ENCODE measurements at regions not wholly inside any gene's neighbourhood (a gene's known extent, or its start where the extent isn't known, plus 50 kb on each side); places are given as distances from the start of the nearest gene placed in this dataset.

GRCh38 chr5:109950634-109951033 lies 260.9 kb downstream of the MAN2A1 start:
- no peaks in the 10 kb centered on the region for H3K27me3 ChIP-seq
- H3K4me1 ChIP-seq: no peaks in the 10 kb centered on the region
- TF ChIP-seq POLR2A (IDR thresholded peaks at IDR 0.05) (no peak), CTCF (IDR thresholded peaks at IDR 0.05) (no peak)
- ATAC-seq (no peak), DNase-seq (no peak)
- H3K27ac ChIP-seq: no peak overlapping the region
- H3K9me3 ChIP-seq: no peaks in the 10 kb centered on the region
- intact Hi-C loops (cut with DNase I): no loop called here
- H3K4me3 ChIP-seq: no peak overlapping the region
- no peaks in the 10 kb centered on the region for H3K36me3 ChIP-seq (replicated peaks in 1 of 2; ENCODE audit: insufficient read depth in 1 of 2, low read depth in 2 of 2)

GRCh38 chr5:109951348-109951747 lies 261.6 kb downstream of the MAN2A1 start:
- ATAC-seq (no peak), DNase-seq (no peak)
- H3K9me3 ChIP-seq: no peaks in the 10 kb centered on the region
- no peaks in the 10 kb centered on the region for H3K4me1 ChIP-seq
- intact Hi-C loops (cut with DNase I): no loop called here
- no peak overlapping the region for H3K27ac ChIP-seq
- no peak overlapping the region for H3K4me3 ChIP-seq
- TF ChIP-seq POLR2A (IDR thresholded peaks at IDR 0.05) (no peak), CTCF (IDR thresholded peaks at IDR 0.05) (no peak)
- H3K27me3 ChIP-seq: no peaks in the 10 kb centered on the region
- H3K36me3 ChIP-seq (replicated peaks in 1 of 2; ENCODE audit: insufficient read depth in 1 of 2, low read depth in 2 of 2): no peaks in the 10 kb centered on the region
- 69 to 71% methylated on average over 3 of the region's 3 CpGs for WGBS, 2 donors

- no peaks in the 10 kb centered on the region for H3K4me1 ChIP-seq
- TF ChIP-seq POLR2A (IDR thresholded peaks at IDR 0.05) (no peak), CTCF (IDR thresholded peaks at IDR 0.05) (no peak)
- no peak overlapping the region for H3K27ac ChIP-seq
- DNase-seq (no peak), ATAC-seq (no peak)
- intact Hi-C loops (cut with DNase I): no loop called here
- H3K36me3 ChIP-seq (replicated peaks in 1 of 2; ENCODE audit: insufficient read depth in 1 of 2, low read depth in 2 of 2): no peaks in the 10 kb centered on the region
- H3K4me3 ChIP-seq: no peak overlapping the region
- no peaks in the 10 kb centered on the region for H3K27me3 ChIP-seq
- no peaks in the 10 kb centered on the region for H3K9me3 ChIP-seq
- WGBS, 2 donors: 63 to 73% methylated on average over 5 of the region's 5 CpGs
These were observed 262.0 kb downstream of the MAN2A1 start for GRCh38 chr5:109951758-109952157.

- intact Hi-C loops (cut with DNase I): no loop called here
- no peak for TF ChIP-seq POLR2A (IDR thresholded peaks at IDR 0.05)
- no peak for TF ChIP-seq CTCF (IDR thresholded peaks at IDR 0.05)
- DNase-seq (no peak), ATAC-seq (no peak)
- H3K4me3 ChIP-seq: no peak overlapping the region
- H3K4me1 ChIP-seq: no peaks in the 10 kb centered on the region
- H3K27ac ChIP-seq: no peak overlapping the region
- H3K36me3 ChIP-seq (replicated peaks in 1 of 2; ENCODE audit: insufficient read depth in 1 of 2, low read depth in 2 of 2): no peaks in the 10 kb centered on the region
- no peaks in the 10 kb centered on the region for H3K27me3 ChIP-seq
- 95 to 97% methylated on average over 1 of the region's 1 CpG for WGBS, 2 donors
- no peaks in the 10 kb centered on the region for H3K9me3 ChIP-seq
These were observed 264.0 kb downstream of the MAN2A1 start for GRCh38 chr5:109953761-109954160.

- intact Hi-C loops (cut with DNase I): no loop called here
- Histone ChIP-seq H3K4me3 (no peak overlapping the region), H3K36me3 (replicated peaks in 1 of 2; ENCODE audit: insufficient read depth in 1 of 2, low read depth in 2 of 2) (no peaks in the 10 kb centered on the region), H3K27me3 (no peaks in the 10 kb centered on the region), H3K27ac (no peak overlapping the region), H3K9me3 (no peaks in the 10 kb centered on the region), H3K4me1 (no peaks in the 10 kb centered on the region)
- ATAC-seq: no peak
- 65 to 67% methylated on average over 3 of the region's 3 CpGs for WGBS, 2 donors
- TF ChIP-seq POLR2A (IDR thresholded peaks at IDR 0.05) (no peak), CTCF (IDR thresholded peaks at IDR 0.05) (no peak)
- no peak for DNase-seq
These were observed 267.2 kb downstream of the MAN2A1 start for GRCh38 chr5:109956884-109957283.
